ENCODE measurements at regions not wholly inside any gene's neighbourhood (a gene's known extent, or its start where the extent isn't known, plus 50 kb on each side); places are given as distances from the start of the nearest gene placed in this dataset.

DNA sequence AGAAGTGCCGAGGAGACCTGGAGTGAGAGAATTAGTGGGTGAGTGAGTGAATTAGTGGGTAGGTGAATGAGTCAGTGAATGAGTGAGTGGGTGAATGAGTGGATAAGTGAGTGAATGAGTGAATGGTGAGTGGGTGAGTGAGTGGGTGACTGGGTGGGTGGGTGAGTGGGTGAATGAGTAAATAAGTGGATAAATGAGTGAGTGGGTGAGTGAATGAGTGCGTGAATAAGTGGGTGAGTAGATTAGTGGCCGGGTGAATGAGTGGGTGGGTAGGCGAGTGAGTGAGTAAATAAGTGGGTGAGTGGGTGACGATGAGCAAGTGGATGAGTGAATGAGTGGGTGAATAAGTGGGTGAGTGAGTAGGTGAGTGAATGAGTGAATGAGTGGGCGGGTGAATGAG is 243.7 kb upstream of the MGMT start:
- no peaks in the 10 kb centered on the region for H4K20me1 ChIP-seq (replicated peaks; ENCODE audit: control insufficient read depth, extremely low read depth, insufficient read depth, low read length)
- H3K27me3 ChIP-seq (ENCODE audit: control insufficient read depth in 2 of 2, insufficient read depth in 2 of 2, low read length in 2 of 2), result no peaks in the 10 kb centered on the region
- H3K9me3 ChIP-seq (replicated peaks; ENCODE audit: control insufficient read depth, insufficient read depth, low read length), result no peaks in the 10 kb centered on the region
- H3K36me3 ChIP-seq (ENCODE audit: control insufficient read depth in 2 of 2, extremely low read depth in 1 of 2, insufficient read depth in 2 of 2, low read length in 2 of 2), result no peaks in the 10 kb centered on the region
- dilution Hi-C loops (cut with MboI; ENCODE audit: extremely low pct_ligation_motif_present, low sequenced_read_pairs) (no loop called here), intact Hi-C loops (cut with micrococcal nuclease) (no loop called here)
- FAIRE-seq (no peak), DNase-seq (ENCODE audit: low read depth, low spot score) (no peak)
- no peak overlapping the region for H3K9ac ChIP-seq (replicated peaks; ENCODE audit: extremely low read depth, insufficient read depth, low read length)
- no peak overlapping the region for H3K4me2 ChIP-seq (ENCODE audit: insufficient read depth, low read length)
- no TSS peak for BruUV-seq (replicated peaks)
- no peaks in the 10 kb centered on the region for H3K4me1 ChIP-seq (ENCODE audit: control insufficient read depth, extremely low read depth, insufficient read depth, low read length)
- ChIA-PET POLR2A (no interaction called here), CTCF (no interaction called here)
- no peak overlapping the region for H3K27ac ChIP-seq (ENCODE audit: insufficient read depth, low read depth, low read length)
- TF ChIP-seq FOS (IDR thresholded peaks at IDR 0.05; ENCODE audit: borderline replicate concordance, insufficient read depth, low read length) (no peak), GATA2 (IDR thresholded peaks at IDR 0.05; ENCODE audit: insufficient read depth, insufficient read length, low read depth, low read length) (no peak), MYC (IDR thresholded peaks at IDR 0.05; ENCODE audit: low read depth, low read length) (no peak), JUN (IDR thresholded peaks at IDR 0.05; ENCODE audit: borderline replicate concordance, insufficient read depth, insufficient read length, low read depth) (no peak), EZH2 (IDR thresholded peaks at IDR 0.05; ENCODE audit: borderline replicate concordance, low read depth, low read length, severe bottlenecking) (no peak), POLR2AphosphoS5 (IDR thresholded peaks at IDR 0.05; ENCODE audit: insufficient read depth, low read depth, low read length) (no peak), POLR2A (IDR thresholded peaks at IDR 0.05; ENCODE audit: low read depth, low read length) (no peak)
- TF ChIP-seq, protein P1, sequence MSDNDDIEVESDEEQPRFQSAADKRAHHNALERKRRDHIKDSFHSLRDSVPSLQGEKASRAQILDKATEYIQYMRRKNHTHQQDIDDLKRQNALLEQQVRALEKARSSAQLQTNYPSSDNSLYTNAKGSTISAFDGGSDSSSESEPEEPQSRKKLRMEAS (IDR thresholded peaks at IDR 0.05; ENCODE audit: insufficient read depth, insufficient read length), result no peak
- TF ChIP-seq, protein P2, sequence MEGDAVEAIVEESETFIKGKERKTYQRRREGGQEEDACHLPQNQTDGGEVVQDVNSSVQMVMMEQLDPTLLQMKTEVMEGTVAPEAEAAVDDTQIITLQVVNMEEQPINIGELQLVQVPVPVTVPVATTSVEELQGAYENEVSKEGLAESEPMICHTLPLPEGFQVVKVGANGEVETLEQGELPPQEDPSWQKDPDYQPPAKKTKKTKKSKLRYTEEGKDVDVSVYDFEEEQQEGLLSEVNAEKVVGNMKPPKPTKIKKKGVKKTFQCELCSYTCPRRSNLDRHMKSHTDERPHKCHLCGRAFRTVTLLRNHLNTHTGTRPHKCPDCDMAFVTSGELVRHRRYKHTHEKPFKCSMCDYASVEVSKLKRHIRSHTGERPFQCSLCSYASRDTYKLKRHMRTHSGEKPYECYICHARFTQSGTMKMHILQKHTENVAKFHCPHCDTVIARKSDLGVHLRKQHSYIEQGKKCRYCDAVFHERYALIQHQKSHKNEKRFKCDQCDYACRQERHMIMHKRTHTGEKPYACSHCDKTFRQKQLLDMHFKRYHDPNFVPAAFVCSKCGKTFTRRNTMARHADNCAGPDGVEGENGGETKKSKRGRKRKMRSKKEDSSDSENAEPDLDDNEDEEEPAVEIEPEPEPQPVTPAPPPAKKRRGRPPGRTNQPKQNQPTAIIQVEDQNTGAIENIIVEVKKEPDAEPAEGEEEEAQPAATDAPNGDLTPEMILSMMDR (IDR thresholded peaks at IDR 0.05; ENCODE audit: extremely low read depth in 1 of 2, insufficient read depth in 1 of 2, low read depth in 1 of 2, low read length in 2 of 2), result no peak
- no peaks in the 10 kb centered on the region for H3K9me1 ChIP-seq (replicated peaks; ENCODE audit: control insufficient read depth, extremely low read depth, insufficient read depth, low read length)
- no peak overlapping the region for H2AFZ ChIP-seq (ENCODE audit: low read depth, low read length)
- H3K4me3 ChIP-seq (replicated peaks in 1 of 3; ENCODE audit: insufficient read depth in 1 of 3, low read depth in 1 of 3, low read length in 3 of 3), result no peak overlapping the region
- no peaks in the 10 kb centered on the region for H3K79me2 ChIP-seq (ENCODE audit: control insufficient read depth, insufficient read depth, low read length)
